Spleen (tissue), 7 donors: ENCODE measurements at regions not wholly inside any gene's neighbourhood (a gene's known extent, or its start where the extent isn't known, plus 50 kb on each side); places are given as distances from the start of the nearest gene placed in this dataset.

Experiments used
- CTCF ChIP-seq, 11 experiments: fragments of 200-600 bp in 7 of 11; fragments of 450-650 bp in 4 of 11; sonication (generic) in 4 of 11; IDR thresholded peaks in 8 of 11; conservative IDR thresholded peaks in 3 of 11; 1 replicate in 7 of 11; 2 replicates in 4 of 11; pipeline versions ENCODE4 v1.4.0 to v1.8.0; 2016 to 2021; ENCODE audit warnings: antibody characterized with exemption in 11 of 11, inconsistent platforms in 4 of 11, mild to moderate bottlenecking in 1 of 11
- POLR2A ChIP-seq, 3 donors: fragments of 450-650 bp; IDR thresholded peaks; one replicate each; pipeline ENCODE4 v1.5.1; 2017; ENCODE audit warnings: antibody characterized with exemption in 3 of 3, mild to moderate bottlenecking in 1 of 3
- POLR2AphosphoS5 ChIP-seq, 3 donors: sonication (generic); formaldehyde crosslinking; IDR thresholded peaks; one replicate each; pipeline ENCODE4 v1.5.1; 2017; ENCODE audit warnings: antibody characterized with exemption in 3 of 3
- donor health status: DM: no; HTN: no; CAD: no; lungs with moderate emphysema.
- donor health status: DM: no; HTN: no; CAD: no.
- donor health status: DM: no; HTN: no; CAD: no.

GRCh38 chr17:70713694-70714093 is 544.4 kb downstream of the KCNJ2 start:
- TF ChIP-seq CTCF (IDR thresholded peaks at IDR 0.05 in 8 of 11, conservative IDR thresholded peaks at IDR 0.05 in 3 of 11) (no peak), POLR2A (IDR thresholded peaks at IDR 0.05) (no peak), POLR2AphosphoS5 (IDR thresholded peaks at IDR 0.05) (no peak)
